ENCODE measurements at regions not wholly inside any gene's neighbourhood (a gene's known extent, or its start where the extent isn't known, plus 50 kb on each side); places are given as distances from the start of the nearest gene placed in this dataset.

DNA sequence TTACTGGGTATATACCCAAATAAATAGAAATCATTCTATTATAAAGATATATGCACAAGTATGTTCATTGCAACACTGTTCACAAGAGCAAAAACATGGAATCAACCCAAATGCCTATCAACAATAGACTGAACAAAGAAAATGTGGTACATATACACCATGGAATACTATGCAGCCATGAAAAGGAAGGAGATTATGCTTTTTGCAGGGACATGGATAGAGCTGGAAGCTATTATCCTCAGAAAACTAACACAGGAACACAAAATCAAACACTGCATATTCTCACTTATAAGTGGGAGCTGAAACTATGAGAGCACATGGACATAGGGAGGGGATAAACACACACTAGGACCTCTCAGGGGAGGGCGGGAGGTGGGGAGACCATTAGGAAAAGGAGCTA, 298.4 kb upstream of the CDH9 start:
- no peak overlapping the region for H3K27ac ChIP-seq
- no peak for TF ChIP-seq ZFX (IDR thresholded peaks at IDR 0.05; ENCODE audit: borderline replicate concordance)
- TF ChIP-seq, protein P1, sequence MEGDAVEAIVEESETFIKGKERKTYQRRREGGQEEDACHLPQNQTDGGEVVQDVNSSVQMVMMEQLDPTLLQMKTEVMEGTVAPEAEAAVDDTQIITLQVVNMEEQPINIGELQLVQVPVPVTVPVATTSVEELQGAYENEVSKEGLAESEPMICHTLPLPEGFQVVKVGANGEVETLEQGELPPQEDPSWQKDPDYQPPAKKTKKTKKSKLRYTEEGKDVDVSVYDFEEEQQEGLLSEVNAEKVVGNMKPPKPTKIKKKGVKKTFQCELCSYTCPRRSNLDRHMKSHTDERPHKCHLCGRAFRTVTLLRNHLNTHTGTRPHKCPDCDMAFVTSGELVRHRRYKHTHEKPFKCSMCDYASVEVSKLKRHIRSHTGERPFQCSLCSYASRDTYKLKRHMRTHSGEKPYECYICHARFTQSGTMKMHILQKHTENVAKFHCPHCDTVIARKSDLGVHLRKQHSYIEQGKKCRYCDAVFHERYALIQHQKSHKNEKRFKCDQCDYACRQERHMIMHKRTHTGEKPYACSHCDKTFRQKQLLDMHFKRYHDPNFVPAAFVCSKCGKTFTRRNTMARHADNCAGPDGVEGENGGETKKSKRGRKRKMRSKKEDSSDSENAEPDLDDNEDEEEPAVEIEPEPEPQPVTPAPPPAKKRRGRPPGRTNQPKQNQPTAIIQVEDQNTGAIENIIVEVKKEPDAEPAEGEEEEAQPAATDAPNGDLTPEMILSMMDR (IDR thresholded peaks at IDR 0.05), result no peak

DNA sequence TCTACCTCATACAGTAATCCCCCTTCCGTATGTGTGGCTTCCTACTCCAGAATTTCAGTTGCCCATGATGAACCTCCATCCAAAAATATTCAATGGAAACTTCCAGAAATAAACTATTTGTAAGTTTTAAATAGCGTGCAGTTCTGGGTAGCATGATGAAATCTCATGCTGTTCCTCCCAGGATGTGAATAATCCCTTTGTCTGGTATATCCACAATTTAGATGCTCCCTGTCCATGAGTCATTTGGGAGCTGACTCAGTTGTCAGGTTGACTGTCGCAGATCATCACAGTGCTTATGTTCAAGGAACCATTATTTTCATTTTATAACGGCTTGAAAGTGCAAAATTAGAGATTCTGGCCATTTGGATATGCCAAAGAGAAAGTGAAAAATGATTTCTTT, 290.1 kb upstream of the CDH9 start:
- no peak overlapping the region for H3K27ac ChIP-seq

DNA sequence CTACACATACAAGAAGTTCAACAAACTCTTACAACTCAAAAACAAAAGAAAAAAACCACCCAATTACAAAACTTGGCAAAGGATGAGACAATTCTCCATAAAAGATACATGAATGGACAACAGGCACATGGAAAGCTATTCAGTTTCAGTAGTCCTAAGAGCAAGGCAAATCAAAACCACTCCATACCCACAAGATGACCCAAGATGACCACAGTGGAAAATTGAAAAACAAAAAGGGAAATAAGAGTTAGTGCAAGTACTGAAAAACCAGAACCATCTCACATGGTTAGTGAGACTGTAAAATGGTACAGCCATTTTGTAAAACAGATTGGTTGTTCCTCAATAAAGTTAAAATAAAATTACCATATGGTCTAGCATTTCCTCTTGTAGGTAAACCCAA, 287.1 kb upstream of the CDH9 start:
- H3K27ac ChIP-seq, result no peak overlapping the region
- TF ChIP-seq, protein P1 (IDR thresholded peaks at IDR 0.05), result no peak
- no peak for TF ChIP-seq ZFX (IDR thresholded peaks at IDR 0.05; ENCODE audit: borderline replicate concordance)

More for the DNA sequence above, 290.1 kb upstream of the CDH9 start:
- no peak for TF ChIP-seq ZFX (IDR thresholded peaks at IDR 0.05; ENCODE audit: borderline replicate concordance)
- TF ChIP-seq, protein P1 (IDR thresholded peaks at IDR 0.05), result no peak

- TF ChIP-seq ZFX (IDR thresholded peaks at IDR 0.05; ENCODE audit: borderline replicate concordance), result no peak
- TF ChIP-seq, protein P1 (IDR thresholded peaks at IDR 0.05), result no peak
- no peak overlapping the region for H3K27ac ChIP-seq
These were observed 280.3 kb upstream of the CDH9 start for GRCh38 chr5:27318701-27319100.

DNA sequence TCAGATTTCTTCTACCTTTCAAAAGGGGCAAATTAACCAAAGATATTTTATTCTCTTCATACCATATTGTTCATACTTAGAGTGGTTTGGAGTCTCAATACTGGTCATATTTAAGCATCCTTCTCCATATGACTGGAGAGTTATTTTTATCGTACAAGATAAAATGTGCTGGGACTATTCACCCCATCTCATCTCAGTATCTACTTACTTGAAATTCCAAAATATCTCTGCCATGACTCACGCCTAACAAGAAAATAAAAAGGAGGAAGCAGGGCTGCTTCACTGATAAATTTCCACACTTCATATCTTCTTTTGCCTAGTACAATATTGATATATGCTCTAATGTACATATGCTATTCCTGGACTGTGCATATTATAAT, 277.9 kb upstream of the CDH9 start:
- no peak overlapping the region for H3K27ac ChIP-seq
- no peak for TF ChIP-seq ZFX (IDR thresholded peaks at IDR 0.05; ENCODE audit: borderline replicate concordance)
- TF ChIP-seq, protein P1 (IDR thresholded peaks at IDR 0.05), result no peak

GRCh38 chr5:27315363-27316270, 277.2 kb upstream of the CDH9 start:
- TF ChIP-seq ZFX (IDR thresholded peaks at IDR 0.05; ENCODE audit: borderline replicate concordance), result no peak
- TF ChIP-seq, protein P1 (IDR thresholded peaks at IDR 0.05), result no peak
- H3K27ac ChIP-seq, result no peak overlapping the region

DNA sequence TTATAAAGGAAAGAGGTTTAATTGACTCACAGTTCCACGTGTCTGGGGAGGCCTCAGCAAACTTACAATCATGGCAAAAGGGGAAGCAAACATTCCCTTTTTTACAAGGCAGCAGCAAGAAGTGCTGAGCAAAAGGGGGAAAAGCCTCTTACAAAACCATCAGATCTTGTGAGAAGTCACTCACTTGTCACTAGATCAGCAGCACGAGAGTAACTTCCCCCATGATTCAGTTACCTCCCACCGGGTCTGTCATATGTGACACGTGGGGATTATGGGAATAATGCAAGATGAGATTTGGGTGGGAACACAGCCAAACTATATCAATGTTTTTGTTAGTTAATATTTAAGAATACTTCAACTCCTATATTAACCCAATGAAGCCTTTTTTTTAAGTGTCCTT, 275.2 kb upstream of the CDH9 start:
- no peak overlapping the region for H3K27ac ChIP-seq

More for the DNA sequence above, 275.2 kb upstream of the CDH9 start:
- no peak for TF ChIP-seq ZFX (IDR thresholded peaks at IDR 0.05; ENCODE audit: borderline replicate concordance)
- TF ChIP-seq, protein P1 (IDR thresholded peaks at IDR 0.05), result no peak
